CD4-positive, alpha-beta memory T cell (primary cell): ENCODE measurements at regions not wholly inside any gene's neighbourhood (a gene's known extent, or its start where the extent isn't known, plus 50 kb on each side); places are given as distances from the start of the nearest gene placed in this dataset.
"Not testable (repeated sequence)": the region's sequence is repeated elsewhere in the genome, so short reads cannot be mapped to it uniquely, and the experiment has no call there.

Experiments used
- CTCF ChIA-PET: fragments of 350-600 bp; sonication (Branson Sonifier 250); formaldehyde crosslinking; loops from one replicate; lab custom pipeline; 2021; ENCODE audit warnings: inconsistent platforms; ENCODE audit not compliant: partially characterized antibody; lab: Charles Lee
- POLR2A ChIA-PET: fragments of 350-600 bp; sonication (Branson Sonifier 250); formaldehyde crosslinking; loops from one replicate; lab custom pipeline; 2021; ENCODE audit not compliant: partially characterized antibody; lab: Charles Lee
- DNase-seq, 5 donors: peaks; one replicate each; pipeline versions ENCODE4 v3.0.0 to v3.0.0-alpha.2; 2020 to 2022; ENCODE audit warnings: mixed read lengths in 1 of 5
- H3K27ac ChIP-seq: one replicate; pipeline ENCODE4 v1.7.0; 2013; ENCODE audit warnings: low read depth, low read length
- H3K27me3 ChIP-seq: 2 replicates; pipeline ENCODE4 v1.7.0; 2013; ENCODE audit warnings: mild to moderate bottlenecking, low read length, moderate library complexity; ENCODE audit not compliant: insufficient read depth
- H3K36me3 ChIP-seq: 2 replicates; pipeline ENCODE4 v1.7.0; 2013; ENCODE audit warnings: mild to moderate bottlenecking, low read length, moderate library complexity; ENCODE audit not compliant: insufficient read depth
- H3K4me1 ChIP-seq: 2 replicates; pipeline ENCODE4 v1.7.0; 2013; ENCODE audit warnings: mild to moderate bottlenecking, low read length, moderate library complexity; ENCODE audit not compliant: insufficient read depth
- H3K4me3 ChIP-seq, 2 donors: one replicate each; pipeline ENCODE4 v1.7.0; 2013; ENCODE audit warnings: low read length in 2 of 2, mild to moderate bottlenecking in 1 of 2
- H3K9me3 ChIP-seq, 2 donors: one replicate each; pipeline ENCODE4 v1.7.0; 2013; ENCODE audit warnings: low read length in 2 of 2, control low read depth in 1 of 2; ENCODE audit not compliant: control insufficient read depth in 1 of 2
- H3K27ac Mint-ChIP-seq, 7 donors: one replicate each; pipeline ENCODE4 v1.8.0; 2020 to 2021; ENCODE audit warnings: mixed read lengths in 7 of 7, mild to moderate bottlenecking in 6 of 7, inconsistent platforms in 3 of 7, moderate library complexity in 3 of 7
- H3K27me3 Mint-ChIP-seq, 2 donors: one replicate each; pipeline ENCODE4 v1.8.0; 2020 to 2021; ENCODE audit warnings: mixed read lengths in 2 of 2
- H3K36me3 Mint-ChIP-seq, 2 donors: one replicate each; pipeline ENCODE4 v1.8.0; 2020 to 2021; ENCODE audit warnings: mixed read lengths in 2 of 2, inconsistent platforms in 1 of 2, mild to moderate bottlenecking in 1 of 2
- H3K4me1 Mint-ChIP-seq, 4 donors: one replicate each; pipeline ENCODE4 v1.8.0; 2020 to 2021; ENCODE audit warnings: mixed read lengths in 4 of 4, mild to moderate bottlenecking in 1 of 4
- H3K4me3 Mint-ChIP-seq, 8 donors: one replicate each; pipeline ENCODE4 v1.8.0; 2020 to 2021; ENCODE audit warnings: mixed read lengths in 8 of 8, mild to moderate bottlenecking in 7 of 8, moderate library complexity in 6 of 8, inconsistent platforms in 3 of 8
- H3K9me3 Mint-ChIP-seq, 8 donors: one replicate each; pipeline ENCODE4 v1.8.0; 2020 to 2021; ENCODE audit warnings: mixed read lengths in 8 of 8, mild to moderate bottlenecking in 5 of 8, inconsistent platforms in 3 of 8, moderate library complexity in 1 of 8
- intact Hi-C: fragments of 100-400 bp; cut with micrococcal nuclease; formaldehyde crosslinking; loops from one replicate; pipeline ENCODE4 v1.15.1; 2023

DNA sequence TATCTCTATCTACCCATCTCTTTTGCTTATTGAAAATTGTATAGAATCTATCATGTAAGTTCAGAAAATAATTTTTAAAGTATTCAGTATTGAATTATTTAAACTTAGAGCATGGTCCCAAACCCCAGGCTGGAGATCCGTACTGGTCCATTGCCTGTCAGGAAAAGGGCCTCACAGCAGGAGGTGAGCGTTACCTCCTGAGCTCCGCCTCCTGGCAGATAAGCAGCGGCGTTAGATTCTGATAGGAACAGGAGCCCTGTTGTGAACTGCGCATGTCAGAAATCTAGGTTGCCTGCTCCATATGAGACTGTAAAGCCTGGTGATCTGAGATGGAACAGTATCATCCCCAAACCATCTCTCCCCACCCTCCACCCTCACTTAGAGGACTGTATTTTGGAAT, 266.0 kb upstream of the CNTNAP2 start:
- CTCF ChIA-PET, result no interaction called here
- intact Hi-C loops, result no loop called here

DNA sequence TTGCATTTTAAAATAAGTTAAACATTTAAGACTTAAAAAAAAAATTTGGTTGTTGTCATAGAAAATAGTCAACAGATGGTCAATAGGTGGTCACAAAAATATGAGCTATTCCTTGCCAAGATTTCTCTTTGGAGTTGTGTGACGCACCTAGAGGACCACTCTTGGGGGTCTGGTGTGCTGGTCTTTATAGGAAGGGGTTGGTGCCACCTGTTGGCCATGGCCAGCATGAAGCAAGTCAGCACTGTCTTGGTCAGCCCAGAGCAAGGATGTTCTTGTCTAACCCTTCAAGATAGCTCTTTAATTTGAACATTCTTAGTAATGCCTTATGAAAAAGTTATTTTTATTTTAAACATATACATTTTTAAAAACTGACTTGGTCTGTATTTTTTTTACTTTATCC, 267.9 kb upstream of the CNTNAP2 start:
- H3K36me3 Mint-ChIP-seq, result no peaks in the 10 kb centered on the region
- Histone ChIP-seq H3K4me1 (no peaks in the 10 kb centered on the region), H3K27ac (no peak overlapping the region), H3K36me3 (no peaks in the 10 kb centered on the region), H3K4me3 (no peak overlapping the region), H3K27me3 (no peaks in the 10 kb centered on the region), H3K9me3 (no peaks in the 10 kb centered on the region)
- no peak for DNase-seq
- intact Hi-C loops, result no loop called here
- no peak overlapping the region for H3K27ac Mint-ChIP-seq
- H3K9me3 Mint-ChIP-seq, result peaks cover 0 to 9% (median 3%) of the 10 kb centered on the region in 8 donors
- no peak overlapping the region for H3K4me3 Mint-ChIP-seq
- ChIA-PET CTCF (no interaction called here), POLR2A (no interaction called here)
- no peaks in the 10 kb centered on the region for H3K27me3 Mint-ChIP-seq
- no peaks in the 10 kb centered on the region for H3K4me1 Mint-ChIP-seq

More for the DNA sequence above, 266.0 kb upstream of the CNTNAP2 start:
- DNase-seq, result no peak
- peaks cover 2 to 13% (median 6%) of the 10 kb centered on the region in 8 donors for H3K9me3 Mint-ChIP-seq
- H3K27ac ChIP-seq, result no peak overlapping the region
- H3K27me3 ChIP-seq, result no peaks in the 10 kb centered on the region
- no peak overlapping the region for H3K4me3 ChIP-seq
- H3K4me1 Mint-ChIP-seq, result no peaks in the 10 kb centered on the region
- POLR2A ChIA-PET, result no interaction called here
- H3K4me3 Mint-ChIP-seq, result no peak overlapping the region
- no peaks in the 10 kb centered on the region for H3K36me3 ChIP-seq
- H3K27me3 Mint-ChIP-seq, result no peaks in the 10 kb centered on the region
- no peaks in the 10 kb centered on the region for H3K9me3 ChIP-seq
- no peak overlapping the region for H3K27ac Mint-ChIP-seq
- H3K4me1 ChIP-seq, result no peaks in the 10 kb centered on the region
- no peaks in the 10 kb centered on the region for H3K36me3 Mint-ChIP-seq

DNA sequence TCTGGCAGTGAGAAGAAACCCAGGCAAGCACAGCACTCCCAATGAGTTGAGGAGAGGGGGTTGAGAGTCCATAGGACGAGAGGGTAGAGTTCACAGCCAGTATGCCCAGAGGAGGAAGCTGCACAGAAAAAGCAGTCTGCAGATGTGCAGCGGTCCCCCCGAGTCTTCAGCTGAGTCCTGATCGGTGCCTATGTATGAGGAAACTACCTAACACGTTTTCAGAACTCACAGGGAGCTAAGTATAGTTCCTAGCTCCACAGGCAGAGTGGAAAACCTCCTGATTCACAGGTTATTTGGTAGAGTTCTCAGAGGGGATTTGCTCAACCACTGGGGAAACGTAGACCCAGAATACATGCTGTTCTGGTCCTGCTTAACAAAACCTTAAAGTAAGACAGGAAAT, 271.3 kb upstream of the CNTNAP2 start:
- Mint-ChIP-seq H3K36me3 (no peaks in the 10 kb centered on the region), H3K4me3 (no peak overlapping the region), H3K4me1 (no peaks in the 10 kb centered on the region), H3K27me3 (no peaks in the 10 kb centered on the region), H3K27ac (no peak overlapping the region), H3K9me3 (peaks cover 0 to 9% (median 2%) of the 10 kb centered on the region in 8 donors)
- H3K9me3 ChIP-seq, result no peaks in the 10 kb centered on the region
- no peak for DNase-seq
- H3K4me3 ChIP-seq, result no peak overlapping the region
- intact Hi-C loops, result no loop called here
- POLR2A ChIA-PET, result no interaction called here
- no peaks in the 10 kb centered on the region for H3K4me1 ChIP-seq
- CTCF ChIA-PET, result no interaction called here
- no peaks in the 10 kb centered on the region for H3K36me3 ChIP-seq
- H3K27ac ChIP-seq, result no peak overlapping the region
- no peaks in the 10 kb centered on the region for H3K27me3 ChIP-seq

DNA sequence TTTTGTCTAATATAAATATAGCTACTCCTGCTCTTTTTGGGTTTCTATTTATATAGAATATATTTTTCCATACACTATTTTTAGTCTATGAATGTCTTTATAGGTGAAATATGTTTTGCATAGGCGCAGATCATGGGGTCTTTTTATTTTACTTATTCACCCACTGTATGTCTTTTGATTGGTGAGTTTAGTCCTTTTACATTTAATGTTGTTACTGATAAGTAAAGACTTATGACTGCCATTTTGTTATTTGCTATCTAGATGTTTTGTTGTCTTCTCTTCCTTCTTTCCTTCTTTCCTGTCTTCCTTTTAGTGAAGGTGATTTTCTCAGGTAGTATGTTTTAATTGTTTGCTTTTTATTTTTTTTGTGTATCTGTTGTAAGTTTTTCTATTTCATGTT, 276.8 kb upstream of the CNTNAP2 start:
- Mint-ChIP-seq H3K9me3 (peaks cover 0 to 11% (median 8%) of the 10 kb centered on the region in 8 donors), H3K36me3 (no peaks in the 10 kb centered on the region), H3K27ac (no peak overlapping the region), H3K27me3 (no peaks in the 10 kb centered on the region), H3K4me3 (no peak overlapping the region), H3K4me1 (no peaks in the 10 kb centered on the region)
- POLR2A ChIA-PET, result no interaction called here
- intact Hi-C loops, result no loop called here
- H3K4me3 ChIP-seq, result no peak overlapping the region
- no peak overlapping the region for H3K27ac ChIP-seq
- CTCF ChIA-PET, result no interaction called here
- H3K4me1 ChIP-seq, result no peaks in the 10 kb centered on the region
- H3K27me3 ChIP-seq, result no peaks in the 10 kb centered on the region
- H3K36me3 ChIP-seq, result no peaks in the 10 kb centered on the region
- DNase-seq, result no peak
- no peaks in the 10 kb centered on the region for H3K9me3 ChIP-seq

DNA sequence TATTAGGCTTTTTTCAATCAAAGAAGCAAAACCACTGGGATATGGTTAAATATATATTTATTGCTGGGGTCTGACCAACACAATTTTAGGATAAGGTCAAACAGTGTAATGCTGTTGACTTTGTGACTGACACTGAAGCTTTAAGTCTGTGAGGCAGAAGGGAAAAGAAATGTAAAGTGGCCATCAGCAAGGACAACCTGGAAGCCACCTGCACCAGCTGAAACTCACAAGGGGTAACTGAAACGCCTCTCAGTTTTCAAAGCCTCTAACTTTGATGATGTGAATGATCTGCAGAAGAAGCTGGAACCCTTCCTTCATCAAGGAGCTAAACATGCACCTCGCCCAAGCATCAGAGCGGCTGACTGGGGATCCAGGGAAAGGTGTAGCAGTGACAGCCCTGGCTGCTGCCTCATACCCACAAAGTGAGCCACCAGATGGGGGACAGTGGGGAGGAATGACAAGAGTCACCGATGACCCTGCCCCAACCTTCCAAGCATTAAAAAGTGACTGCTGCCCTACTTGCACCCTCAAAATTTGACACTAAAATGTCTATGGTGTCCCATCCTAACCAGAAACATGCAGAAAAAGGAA, 284.9 kb upstream of the CNTNAP2 start:
- H3K27ac Mint-ChIP-seq, result no peak overlapping the region
- H3K27me3 ChIP-seq, result no peaks in the 10 kb centered on the region
- H3K27me3 Mint-ChIP-seq, result no peaks in the 10 kb centered on the region
- intact Hi-C loops, result no loop called here
- H3K9me3 Mint-ChIP-seq, result peaks cover 0 to 20% (median 6%) of the 10 kb centered on the region in 8 donors
- no peaks in the 10 kb centered on the region for H3K36me3 ChIP-seq
- H3K4me3 Mint-ChIP-seq, result no peak overlapping the region
- ChIA-PET CTCF (no interaction called here), POLR2A (no interaction called here)
- no peaks in the 10 kb centered on the region for H3K9me3 ChIP-seq
- H3K4me1 Mint-ChIP-seq, result no peaks in the 10 kb centered on the region
- no peaks in the 10 kb centered on the region for H3K36me3 Mint-ChIP-seq
- no peak overlapping the region for H3K4me3 ChIP-seq
- no peaks in the 10 kb centered on the region for H3K4me1 ChIP-seq
- no peak overlapping the region for H3K27ac ChIP-seq
- DNase-seq, result no peak

DNA sequence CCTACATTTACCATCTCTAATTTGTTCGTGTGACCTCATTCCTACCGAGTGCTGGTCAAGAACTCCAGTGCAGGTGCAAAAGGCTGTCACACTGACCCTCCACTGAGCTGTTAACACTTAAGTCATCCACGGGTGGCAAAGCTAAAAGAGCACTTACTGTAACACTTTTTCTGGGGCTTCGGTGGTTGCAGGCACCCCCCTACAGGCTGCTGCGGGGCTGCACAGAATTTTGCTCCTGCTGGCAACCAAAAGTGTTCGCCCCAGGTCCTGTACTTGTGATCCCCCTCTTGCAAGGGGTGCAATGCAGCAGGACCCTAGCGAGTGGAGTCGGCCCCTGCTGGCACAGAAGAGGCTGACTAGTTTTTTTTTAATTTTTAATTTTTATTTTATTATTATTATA, 298.9 kb upstream of the CNTNAP2 start:
- Mint-ChIP-seq H3K36me3 (no peaks in the 10 kb centered on the region), H3K4me3 (no peak overlapping the region), H3K4me1 (no peaks in the 10 kb centered on the region), H3K27me3 (no peaks in the 10 kb centered on the region), H3K27ac (no peak overlapping the region), H3K9me3 (peaks cover 0 to 23% (median 6%) of the 10 kb centered on the region in 8 donors)
- Histone ChIP-seq H3K27me3 (no peaks in the 10 kb centered on the region), H3K9me3 (no peaks in the 10 kb centered on the region), H3K36me3 (no peaks in the 10 kb centered on the region), H3K4me1 (no peaks in the 10 kb centered on the region), H3K27ac (no peak overlapping the region), H3K4me3 (no peak overlapping the region)
- ChIA-PET POLR2A (no interaction called here), CTCF (no interaction called here)
- intact Hi-C loops, result no loop called here
- no peak for DNase-seq

DNA sequence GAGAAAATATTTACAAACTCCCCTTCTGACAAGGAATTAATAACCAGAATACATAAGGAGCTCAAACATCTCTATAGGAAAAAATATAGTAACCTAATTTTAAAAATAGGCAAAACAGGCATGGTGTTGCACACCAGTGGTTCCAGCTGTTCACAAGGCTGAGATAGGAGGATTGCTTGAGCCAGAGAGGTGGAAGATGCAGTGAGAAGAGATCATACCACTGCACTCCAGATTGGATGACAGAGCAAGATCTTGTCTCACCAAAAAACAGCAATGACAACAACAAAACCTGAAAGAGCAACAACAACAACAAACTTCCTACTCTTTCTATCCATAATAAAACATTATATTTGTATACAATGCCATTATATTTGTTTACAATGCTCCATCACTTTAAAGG, 304.4 kb upstream of the CNTNAP2 start:
- DNase-seq, result no peak
- no peak overlapping the region for H3K4me3 ChIP-seq
- ChIA-PET POLR2A (no interaction called here), CTCF (no interaction called here)
- H3K9me3 Mint-ChIP-seq, result peaks cover 0 to 8% (median 3%) of the 10 kb centered on the region in 8 donors
- H3K36me3 Mint-ChIP-seq, result no peaks in the 10 kb centered on the region
- no peak overlapping the region for H3K27ac Mint-ChIP-seq
- H3K27ac ChIP-seq, result no peak overlapping the region
- no peaks in the 10 kb centered on the region for H3K36me3 ChIP-seq
- no peaks in the 10 kb centered on the region for H3K9me3 ChIP-seq
- intact Hi-C loops, result no loop called here
- no peaks in the 10 kb centered on the region for H3K27me3 Mint-ChIP-seq
- no peaks in the 10 kb centered on the region for H3K4me1 ChIP-seq
- no peaks in the 10 kb centered on the region for H3K27me3 ChIP-seq
- H3K4me1 Mint-ChIP-seq, result no peaks in the 10 kb centered on the region
- no peak overlapping the region for H3K4me3 Mint-ChIP-seq

DNA sequence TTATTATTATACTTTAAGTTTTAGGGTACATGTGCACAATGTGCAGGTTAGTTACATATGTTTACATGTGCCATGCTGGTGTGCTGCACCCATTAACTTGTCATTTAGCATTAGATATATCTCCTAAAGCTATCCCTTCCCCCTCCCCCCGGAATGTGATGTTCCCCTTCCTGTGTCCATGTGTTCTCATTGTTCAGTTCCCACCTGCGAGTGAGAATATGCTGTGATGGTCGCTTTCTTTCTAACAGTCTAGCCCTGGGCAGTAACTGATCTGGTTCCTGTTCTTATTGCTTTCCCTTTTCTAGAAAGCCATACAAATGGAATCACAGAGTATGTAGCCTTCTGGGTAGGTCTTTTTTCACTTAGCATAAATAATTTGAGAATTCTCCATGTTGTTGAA, 311.1 kb upstream of the CNTNAP2 start:
- H3K27ac ChIP-seq, H3K36me3 ChIP-seq, H3K27me3 ChIP-seq, H3K4me1 ChIP-seq, DNase-seq, H3K4me3 ChIP-seq, H3K27ac Mint-ChIP-seq, H3K4me1 Mint-ChIP-seq, H3K27me3 Mint-ChIP-seq, intact Hi-C loops, H3K9me3 Mint-ChIP-seq, H3K36me3 Mint-ChIP-seq, POLR2A ChIA-PET, H3K4me3 Mint-ChIP-seq, H3K9me3 ChIP-seq, CTCF ChIA-PET: not testable (repeated sequence)
